Suprapubic skin (tissue), 4 donors: ENCODE measurements at regions not wholly inside any gene's neighbourhood (a gene's known extent, or its start where the extent isn't known, plus 50 kb on each side); places are given as distances from the start of the nearest gene placed in this dataset.

Source experiments
- DNase-seq, 2 donors: peaks; one replicate each; pipeline ENCODE4 v3.0.0-alpha.2; 2019; ENCODE audit warnings: low spot score in 2 of 2
- H3K27ac ChIP-seq: fragments of 200-600 bp; sonication (generic); one replicate; pipeline ENCODE4 v1.5.1; 2019
- H3K27me3 ChIP-seq: fragments of 200-600 bp; sonication (generic); one replicate; pipeline ENCODE4 v1.5.1; 2019
- H3K36me3 ChIP-seq: fragments of 200-600 bp; sonication (generic); one replicate; pipeline ENCODE4 v1.5.1; 2019
- H3K4me1 ChIP-seq: fragments of 200-600 bp; sonication (generic); one replicate; pipeline ENCODE4 v1.5.1; 2019
- H3K4me3 ChIP-seq: fragments of 200-600 bp; sonication (generic); one replicate; pipeline ENCODE4 v1.5.1; 2019; ENCODE audit warnings: mild to moderate bottlenecking
- H3K9me3 ChIP-seq: fragments of 200-600 bp; sonication (generic); one replicate; pipeline ENCODE4 v1.5.1; 2019
- EP300 ChIP-seq: sonication (generic); formaldehyde crosslinking; IDR thresholded peaks from one replicate; pipeline ENCODE4 v1.6.1; 2017; ENCODE audit warnings: antibody characterized with exemption
- POLR2A ChIP-seq, 2 donors: fragments of 450-650 bp; IDR thresholded peaks; one replicate each; pipeline ENCODE4 v1.6.1; 2017; ENCODE audit warnings: antibody characterized with exemption in 2 of 2, mild to moderate bottlenecking in 2 of 2, moderate library complexity in 2 of 2
- POLR2AphosphoS5 ChIP-seq, 3 donors: sonication (generic); formaldehyde crosslinking; IDR thresholded peaks; one replicate each; pipeline ENCODE4 v1.6.1; 2017; ENCODE audit warnings: antibody characterized with exemption in 3 of 3
- whole genome bisulfite sequencing: methylation state at CpG from one replicate; pipeline ENCODE4 v1.1.5; 2018; 5-methylcytosine and 5-hydroxymethylcytosine counted together
- TF ChIP-seq, protein P1 (sequence below), 2 donors: fragments of 200-600 bp in 1 of 2; fragments of 450-650 bp in 1 of 2; sonication (generic) in 1 of 2; IDR thresholded peaks; one replicate each; pipeline ENCODE4 v1.5.1; 2016 to 2019; ENCODE audit warnings: antibody characterized with exemption in 2 of 2, mild to moderate bottlenecking in 1 of 2, moderate library complexity in 1 of 2

DNA sequence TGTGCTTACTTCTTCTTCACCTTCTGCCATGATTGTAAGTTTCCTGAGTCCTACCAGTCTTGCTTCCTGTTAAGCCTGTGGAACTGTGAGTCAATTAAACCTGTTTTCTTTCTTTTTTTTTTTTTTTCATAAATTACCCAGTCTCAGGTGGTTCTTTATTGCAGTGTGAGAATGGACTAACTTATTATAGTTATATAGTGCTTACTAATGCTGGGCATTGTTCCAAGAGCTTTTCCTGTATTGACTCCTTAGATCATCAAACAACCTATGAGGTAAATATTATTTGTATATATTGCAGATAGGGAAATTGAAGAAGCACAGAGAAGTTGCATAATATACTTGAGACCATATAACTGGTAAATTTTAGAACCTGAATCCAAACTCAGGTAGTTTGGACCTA lies 98.1 kb downstream of the MBL2 start:
- Histone ChIP-seq H3K36me3 (no peaks in the 10 kb centered on the region), H3K9me3 (peaks cover 3% of the 10 kb centered on the region), H3K4me1 (no peaks in the 10 kb centered on the region), H3K4me3 (no peak overlapping the region), H3K27ac (no peak overlapping the region), H3K27me3 (no peaks in the 10 kb centered on the region)
- TF ChIP-seq, protein P1, sequence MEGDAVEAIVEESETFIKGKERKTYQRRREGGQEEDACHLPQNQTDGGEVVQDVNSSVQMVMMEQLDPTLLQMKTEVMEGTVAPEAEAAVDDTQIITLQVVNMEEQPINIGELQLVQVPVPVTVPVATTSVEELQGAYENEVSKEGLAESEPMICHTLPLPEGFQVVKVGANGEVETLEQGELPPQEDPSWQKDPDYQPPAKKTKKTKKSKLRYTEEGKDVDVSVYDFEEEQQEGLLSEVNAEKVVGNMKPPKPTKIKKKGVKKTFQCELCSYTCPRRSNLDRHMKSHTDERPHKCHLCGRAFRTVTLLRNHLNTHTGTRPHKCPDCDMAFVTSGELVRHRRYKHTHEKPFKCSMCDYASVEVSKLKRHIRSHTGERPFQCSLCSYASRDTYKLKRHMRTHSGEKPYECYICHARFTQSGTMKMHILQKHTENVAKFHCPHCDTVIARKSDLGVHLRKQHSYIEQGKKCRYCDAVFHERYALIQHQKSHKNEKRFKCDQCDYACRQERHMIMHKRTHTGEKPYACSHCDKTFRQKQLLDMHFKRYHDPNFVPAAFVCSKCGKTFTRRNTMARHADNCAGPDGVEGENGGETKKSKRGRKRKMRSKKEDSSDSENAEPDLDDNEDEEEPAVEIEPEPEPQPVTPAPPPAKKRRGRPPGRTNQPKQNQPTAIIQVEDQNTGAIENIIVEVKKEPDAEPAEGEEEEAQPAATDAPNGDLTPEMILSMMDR (IDR thresholded peaks at IDR 0.05): no peak
- TF ChIP-seq EP300 (no peak), POLR2AphosphoS5 (IDR thresholded peaks at IDR 0.05) (no peak), POLR2A (IDR thresholded peaks at IDR 0.05) (no peak)
- no peak for DNase-seq

- 44% methylated on average over 1 of the region's 1 CpG for WGBS
- no peaks in the 10 kb centered on the region for H3K27me3 ChIP-seq
- peaks cover 3% of the 10 kb centered on the region for H3K9me3 ChIP-seq
- no peaks in the 10 kb centered on the region for H3K4me1 ChIP-seq
- TF ChIP-seq POLR2AphosphoS5 (IDR thresholded peaks at IDR 0.05) (no peak), POLR2A (IDR thresholded peaks at IDR 0.05) (no peak), EP300 (no peak)
- TF ChIP-seq, protein P1 (IDR thresholded peaks at IDR 0.05): no peak
- no peaks in the 10 kb centered on the region for H3K36me3 ChIP-seq
- H3K4me3 ChIP-seq: no peak overlapping the region
- DNase-seq: no peak
- H3K27ac ChIP-seq: no peak overlapping the region
These were observed 95.5 kb downstream of the MBL2 start for GRCh38 chr10:52677086-52677485.

GRCh38 chr10:52678611-52679010 lies 94.0 kb downstream of the MBL2 start:
- Histone ChIP-seq H3K4me3 (no peak overlapping the region), H3K27ac (no peak overlapping the region), H3K27me3 (no peaks in the 10 kb centered on the region), H3K4me1 (no peaks in the 10 kb centered on the region), H3K9me3 (peaks cover 3% of the 10 kb centered on the region), H3K36me3 (no peaks in the 10 kb centered on the region)
- no peak for DNase-seq
- no peak for TF ChIP-seq POLR2A (IDR thresholded peaks at IDR 0.05)
- TF ChIP-seq, protein P1 (IDR thresholded peaks at IDR 0.05): no peak
- TF ChIP-seq POLR2AphosphoS5 (IDR thresholded peaks at IDR 0.05): no peak
- TF ChIP-seq EP300: no peak
- 82% methylated on average over 5 of the region's 5 CpGs for WGBS

GRCh38 chr10:52679117-52679516 lies 93.5 kb downstream of the MBL2 start:
- Histone ChIP-seq H3K4me3 (no peak overlapping the region), H3K36me3 (no peaks in the 10 kb centered on the region), H3K9me3 (peaks cover 3% of the 10 kb centered on the region), H3K27me3 (no peaks in the 10 kb centered on the region), H3K27ac (no peak overlapping the region), H3K4me1 (no peaks in the 10 kb centered on the region)
- TF ChIP-seq, protein P1 (IDR thresholded peaks at IDR 0.05): no peak
- no peak for TF ChIP-seq EP300
- no peak for TF ChIP-seq POLR2AphosphoS5 (IDR thresholded peaks at IDR 0.05)
- TF ChIP-seq POLR2A (IDR thresholded peaks at IDR 0.05): no peak
- DNase-seq: no peak
- WGBS: 77% methylated on average over 6 of the region's 6 CpGs

DNA sequence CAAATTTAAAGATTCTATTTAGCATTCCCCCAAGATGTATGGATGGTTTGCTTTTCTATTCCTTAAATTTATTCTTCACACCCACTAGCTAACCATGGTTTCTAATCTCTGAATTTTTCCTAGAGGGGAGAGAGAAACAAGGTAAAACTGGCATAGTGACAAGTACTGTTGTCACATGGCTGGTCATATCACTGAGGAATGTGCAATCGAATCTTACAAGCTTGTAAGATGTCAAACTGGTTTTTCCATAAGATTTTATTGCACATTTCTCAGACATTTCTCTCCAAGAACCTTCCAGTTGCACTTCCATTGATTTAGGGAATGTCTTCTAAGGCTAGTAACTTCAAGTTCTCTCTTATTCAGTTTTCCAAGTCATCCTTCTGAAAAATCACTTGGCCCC lies 89.8 kb downstream of the MBL2 start:
- no peak overlapping the region for H3K4me3 ChIP-seq
- no peaks in the 10 kb centered on the region for H3K9me3 ChIP-seq
- 41% methylated on average over 1 of the region's 1 CpG for WGBS
- no peaks in the 10 kb centered on the region for H3K27me3 ChIP-seq
- TF ChIP-seq EP300 (no peak), POLR2AphosphoS5 (IDR thresholded peaks at IDR 0.05) (no peak), POLR2A (IDR thresholded peaks at IDR 0.05) (no peak)
- TF ChIP-seq, protein P1 (IDR thresholded peaks at IDR 0.05): no peak
- DNase-seq: no peak
- H3K27ac ChIP-seq: no peak overlapping the region
- H3K4me1 ChIP-seq: no peaks in the 10 kb centered on the region
- H3K36me3 ChIP-seq: no peaks in the 10 kb centered on the region
